GM04503 (cell line): ENCODE measurements at regions not wholly inside any gene's neighbourhood (a gene's known extent, or its start where the extent isn't known, plus 50 kb on each side); places are given as distances from the start of the nearest gene placed in this dataset.

Experiments used
- DNase-seq: peaks from one replicate; pipeline ENCODE4 v3.0.0-alpha.2; 2012; ENCODE audit warnings: low read depth

- DNase-seq, result no peak
Observed at GRCh38 chr10:47231414-47231813, 68.6 kb upstream of the GDF10 start.

GRCh38 chr10:47233631-47234030 lies 66.4 kb upstream of the GDF10 start:
- no peak for DNase-seq

DNA sequence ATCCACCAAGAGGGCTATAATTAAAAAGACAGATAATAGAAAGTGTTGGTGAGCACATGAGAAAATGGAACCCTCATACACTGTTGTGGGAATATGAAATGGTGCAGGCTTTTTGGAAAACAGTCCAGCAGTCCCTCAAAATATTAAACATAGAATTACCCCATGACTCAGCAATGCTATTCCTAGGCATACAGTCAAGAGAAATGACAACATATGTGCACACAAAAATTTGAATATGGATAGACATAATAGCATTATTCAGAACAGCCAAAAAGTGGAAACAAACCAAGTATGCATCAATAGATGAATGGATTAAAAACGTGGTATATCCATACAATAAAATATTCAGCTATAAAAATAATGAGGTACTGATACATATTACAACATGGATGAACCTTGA lies 64.5 kb upstream of the GDF10 start:
- no peak for DNase-seq

DNA sequence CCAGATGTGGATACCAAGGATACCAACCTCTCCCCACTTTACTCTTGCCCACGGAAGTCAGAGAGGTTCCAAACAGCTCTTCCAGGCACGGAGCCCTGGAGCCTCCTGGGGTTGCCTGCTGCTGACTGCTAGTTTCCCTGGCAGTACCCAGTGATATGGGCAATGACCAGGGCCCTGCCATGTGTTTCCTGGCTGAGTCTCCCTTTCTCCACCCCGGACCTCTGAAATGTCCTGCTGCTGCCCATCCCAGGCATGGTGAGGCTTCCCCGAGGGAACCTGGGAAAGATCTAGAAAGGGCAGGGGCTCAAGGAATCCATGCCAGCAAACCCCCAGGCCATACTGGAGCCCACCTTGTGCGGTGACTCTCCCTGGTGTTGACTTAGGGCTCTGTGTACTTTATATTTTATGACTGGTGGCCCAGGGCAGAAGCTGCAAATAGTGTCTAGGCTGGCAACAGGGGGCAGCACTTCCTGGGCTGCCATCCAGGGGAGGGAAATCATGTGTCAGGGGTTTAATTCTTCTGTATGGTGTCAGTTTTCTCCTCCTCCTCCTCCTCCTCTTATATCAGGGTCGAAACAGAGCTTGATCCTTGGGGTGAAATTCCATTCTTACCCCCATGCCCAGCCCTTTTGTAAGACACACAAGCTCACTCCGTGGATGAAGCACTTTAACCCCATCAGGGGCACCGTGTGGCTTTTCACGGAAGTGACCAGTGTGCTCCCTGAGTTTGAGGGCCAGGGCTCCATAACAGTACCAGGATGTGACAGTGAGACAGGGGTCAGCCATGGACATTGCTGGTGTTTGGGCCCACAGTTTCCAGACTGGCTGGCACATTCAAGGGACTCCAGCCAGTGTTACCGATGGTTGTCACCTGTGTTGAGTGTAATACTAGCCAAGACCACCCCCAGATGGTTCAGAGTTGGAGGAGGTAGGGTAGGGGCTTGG lies 62.4 kb upstream of the GDF10 start:
- DNase-seq, result no peak

- no peak for DNase-seq
Observed at GRCh38 chr10:47238331-47239095, 61.5 kb upstream of the GDF10 start.

DNA sequence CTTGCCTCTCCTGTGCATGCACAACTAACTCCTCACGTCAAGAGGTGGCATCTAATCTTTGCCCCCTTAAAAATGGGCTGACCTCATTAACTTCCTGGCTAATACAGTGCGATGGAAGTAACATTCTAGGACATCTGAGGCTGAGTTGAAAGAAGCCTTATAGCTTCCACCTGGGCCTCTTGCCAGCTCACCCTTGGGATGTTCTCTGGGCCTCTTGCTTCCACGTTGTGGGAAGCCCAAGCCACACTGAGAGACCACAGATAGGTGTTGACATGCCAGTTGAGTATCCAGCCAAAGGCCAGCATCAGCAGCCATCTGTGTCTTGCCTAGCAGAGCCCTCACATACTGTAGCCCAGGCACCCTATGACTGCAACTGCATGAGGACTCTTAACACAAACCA lies 60.8 kb upstream of the GDF10 start:
- no peak for DNase-seq

DNA sequence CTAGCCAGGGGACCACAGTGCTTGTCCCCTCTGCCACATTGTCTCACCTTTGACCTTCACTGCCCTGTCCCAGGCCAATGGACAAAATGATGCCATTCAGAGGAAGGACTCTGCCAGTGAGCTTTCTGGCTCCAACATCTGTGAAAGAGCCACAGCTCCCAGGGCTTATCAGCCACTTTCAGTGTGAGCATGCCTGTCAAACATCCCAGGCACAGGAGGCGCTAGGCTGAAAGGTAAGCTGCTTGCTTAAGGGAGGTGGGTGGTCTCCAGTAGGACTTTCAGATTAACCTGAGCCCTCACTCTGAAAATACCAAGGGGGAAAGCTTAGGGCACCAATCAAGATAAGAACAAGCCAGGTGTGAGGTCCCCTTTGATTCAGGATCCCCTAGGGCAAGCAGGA lies 59.8 kb upstream of the GDF10 start:
- DNase-seq, result no peak

DNA sequence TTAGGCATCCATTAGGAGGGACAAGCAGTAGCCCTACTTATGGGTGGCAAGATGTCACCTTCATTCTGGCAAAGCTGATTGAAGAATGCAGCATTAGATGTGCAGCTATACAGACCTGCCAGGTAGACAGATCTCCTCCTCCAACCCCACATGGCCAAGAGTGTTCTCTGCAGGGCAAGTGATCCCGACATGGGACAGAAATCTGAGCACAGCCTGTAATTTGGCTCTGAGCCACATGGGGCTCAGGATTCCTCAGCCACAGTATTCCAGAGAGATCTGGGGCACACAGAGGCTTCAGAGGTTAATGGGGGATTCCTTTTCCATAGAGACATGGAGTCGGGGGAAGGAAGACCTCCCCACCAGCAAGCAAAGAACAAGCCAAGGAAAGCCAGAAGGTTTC lies 58.7 kb upstream of the GDF10 start:
- DNase-seq, result no peak

GRCh38 chr10:47241946-47242867 lies 57.8 kb upstream of the GDF10 start:
- no peak for DNase-seq

- no peak for DNase-seq
Observed at GRCh38 chr10:47243356-47243755, 56.6 kb upstream of the GDF10 start.

- DNase-seq, result no peak
Observed at GRCh38 chr10:47243791-47244190, 56.2 kb upstream of the GDF10 start.

- DNase-seq, result no peak
Observed at GRCh38 chr10:47244560-47245500, 55.2 kb upstream of the GDF10 start.

DNA sequence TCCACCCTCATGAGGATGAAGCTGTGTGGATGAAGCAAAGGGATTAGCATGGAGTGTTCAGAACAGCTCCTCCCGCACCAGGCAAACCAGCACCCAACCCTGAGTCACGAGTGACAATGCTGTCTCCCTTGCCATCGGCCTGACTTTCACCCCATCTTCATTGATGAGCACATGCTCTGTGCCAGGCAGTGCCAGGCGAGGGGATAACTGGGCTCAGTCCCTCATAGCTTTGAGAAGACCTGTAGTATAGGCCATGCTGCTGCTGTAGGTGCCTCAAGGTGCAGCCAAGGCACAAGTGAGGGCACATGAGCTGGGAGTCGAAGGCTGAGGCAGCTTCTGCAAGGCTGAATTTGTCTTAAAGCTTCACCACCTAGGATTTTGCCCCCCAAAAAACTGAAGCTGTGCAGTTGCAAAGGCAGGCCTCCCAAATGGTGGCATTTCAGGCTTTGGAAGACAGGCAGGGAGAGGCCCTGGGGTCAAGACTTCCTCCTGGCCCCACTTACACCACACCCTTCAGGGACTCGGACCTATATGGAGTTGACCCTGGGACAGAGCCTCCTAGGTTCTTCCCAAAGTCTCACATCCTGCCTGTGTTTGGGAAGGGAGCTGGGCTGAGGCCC lies 54.2 kb upstream of the GDF10 start:
- DNase-seq, result no peak

DNA sequence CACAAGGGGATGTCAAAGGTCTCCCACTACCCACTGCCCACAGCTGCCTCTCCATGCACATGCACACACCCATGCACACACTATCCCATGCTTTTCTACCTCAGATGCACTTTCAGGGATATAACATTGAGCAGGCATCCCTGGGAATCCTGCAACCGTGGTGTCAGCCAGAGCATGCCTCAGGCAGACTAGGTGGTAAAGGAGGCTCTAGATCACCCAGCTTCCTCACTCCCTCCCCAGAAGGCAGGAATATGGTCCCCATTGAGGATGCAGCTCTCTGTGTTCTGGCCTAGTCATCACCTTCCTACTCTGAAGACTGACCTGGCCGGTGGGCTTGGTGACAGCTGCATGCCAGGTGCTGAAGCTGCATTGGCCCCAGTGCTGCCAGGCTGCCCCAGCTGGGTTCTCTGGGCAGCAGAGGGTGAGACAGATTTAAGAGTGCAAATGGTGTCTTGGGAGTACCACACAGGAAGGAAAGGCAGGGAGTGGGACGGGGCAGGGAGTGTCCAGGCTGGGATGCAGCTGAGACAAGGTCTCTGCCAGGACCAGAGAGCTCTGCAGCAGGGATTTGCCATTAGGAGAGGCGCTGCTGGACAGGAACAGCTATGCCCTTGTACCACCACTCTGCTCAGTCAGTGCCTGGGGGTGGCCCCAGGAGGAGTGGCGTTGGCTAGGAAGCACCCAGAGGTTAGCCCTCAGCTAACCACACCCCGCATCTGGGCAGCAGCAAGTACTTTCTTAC lies 53.4 kb upstream of the GDF10 start:
- DNase-seq, result no peak

DNA sequence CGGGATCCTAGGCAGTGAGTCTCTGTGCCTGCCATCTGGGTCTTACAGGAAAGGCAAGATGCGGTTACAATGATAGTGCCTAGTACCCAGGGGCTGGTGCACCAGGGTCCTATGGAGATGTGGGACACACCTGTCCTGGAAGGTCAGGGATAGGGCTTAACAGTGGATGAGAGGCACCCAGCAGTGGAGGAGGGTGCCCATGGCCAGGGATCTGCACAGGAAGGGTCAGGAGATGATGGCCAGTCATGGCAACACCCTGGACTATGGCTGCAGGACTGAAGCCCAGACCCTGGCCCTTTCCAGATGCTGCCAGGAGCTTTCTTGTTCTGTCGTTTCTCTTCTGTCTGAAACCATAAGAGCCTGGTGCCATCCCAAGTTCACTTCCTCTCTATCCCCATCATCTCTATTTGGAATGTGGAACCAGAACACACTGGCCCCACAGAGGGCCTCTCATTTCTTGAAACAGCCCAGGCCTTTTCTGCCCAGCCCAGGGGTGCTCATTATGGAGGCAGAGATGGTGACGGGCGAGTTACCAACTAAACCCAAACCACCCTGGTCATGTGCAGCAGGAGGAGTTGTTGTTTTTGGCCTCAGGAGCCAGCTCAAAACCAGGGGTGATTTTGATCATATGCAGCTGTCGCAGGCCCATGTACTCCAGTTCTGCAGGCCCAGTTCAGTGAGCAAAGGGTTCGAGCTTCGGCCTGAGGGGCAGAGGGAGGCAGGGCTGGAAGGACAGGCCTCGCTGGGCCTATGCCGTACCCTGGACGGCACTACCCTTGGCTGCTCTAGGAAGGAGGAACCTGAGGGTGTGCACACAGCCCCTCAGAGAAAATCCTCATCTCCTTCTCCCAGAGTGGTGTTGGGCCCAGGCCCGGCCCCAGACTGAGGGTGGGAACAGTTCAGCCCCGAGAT lies 52.6 kb upstream of the GDF10 start:
- DNase-seq, result no peak

GRCh38 chr10:47248386-47249090 lies 51.5 kb upstream of the GDF10 start:
- DNase-seq, result no peak

DNA sequence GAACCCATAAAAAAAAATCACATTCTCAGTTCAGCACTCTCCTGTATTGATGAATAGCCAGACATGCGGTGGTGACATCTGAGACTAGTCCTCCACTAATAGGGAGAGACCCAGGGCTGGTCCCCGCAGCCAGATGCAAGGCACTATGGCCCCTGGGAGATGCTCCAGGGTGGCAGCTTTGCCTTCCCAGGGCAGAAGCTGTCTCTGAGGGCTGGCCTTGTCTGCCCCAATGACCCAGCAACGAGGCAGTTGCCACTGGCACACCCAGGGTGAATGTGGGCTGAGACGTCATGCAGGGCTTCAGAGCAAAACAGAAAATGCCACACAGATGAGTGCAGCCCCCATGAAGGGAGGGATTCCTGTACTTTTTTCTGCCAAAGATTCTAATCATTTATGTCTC lies 50.1 kb upstream of the GDF10 start:
- no peak for DNase-seq
